ENCODE measurements at regions not wholly inside any gene's neighbourhood (a gene's known extent, or its start where the extent isn't known, plus 50 kb on each side); places are given as distances from the start of the nearest gene placed in this dataset.

DNA sequence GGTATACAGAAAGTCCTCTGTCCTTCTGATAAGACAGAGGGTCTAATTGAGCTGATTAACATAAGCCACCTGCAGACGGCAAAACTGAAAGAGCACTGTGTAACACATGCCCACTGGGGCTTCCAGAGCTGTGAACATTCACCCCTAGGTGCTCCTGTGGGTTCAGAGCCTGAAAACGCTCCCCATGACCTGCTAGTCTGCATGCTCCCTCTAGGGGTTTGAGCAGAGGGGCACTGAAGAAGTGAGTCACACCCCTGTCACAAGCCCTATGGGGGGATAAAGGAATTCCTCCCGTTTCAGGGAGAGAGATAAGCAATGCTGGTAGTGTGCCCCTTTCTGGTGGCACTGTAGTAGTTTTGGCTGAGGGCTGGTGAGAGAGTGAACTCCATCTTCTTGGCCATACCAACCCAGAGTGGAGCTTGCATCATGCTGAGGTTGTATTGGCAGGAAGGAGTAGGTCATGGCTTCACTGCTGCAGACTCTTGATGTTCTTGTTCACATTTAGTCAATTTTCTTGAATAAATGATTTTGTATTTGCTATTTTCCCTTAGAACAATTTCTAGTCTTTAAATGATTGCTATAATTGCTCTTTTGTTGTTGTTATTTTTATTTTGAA lies 637.5 kb upstream of the MAN1A1 start (continued):
- TF ChIP-seq CEBPG (CRISPR knock-in tag; IDR thresholded peaks at IDR 0.05) (no peak), CEBPG (tag; conservative IDR thresholded peaks at IDR 0.05 in 1 of 2, IDR thresholded peaks at IDR 0.05 in 1 of 2) (peak; percentile 11 to 17; a peak in 1 of 4 replicates)

DNA sequence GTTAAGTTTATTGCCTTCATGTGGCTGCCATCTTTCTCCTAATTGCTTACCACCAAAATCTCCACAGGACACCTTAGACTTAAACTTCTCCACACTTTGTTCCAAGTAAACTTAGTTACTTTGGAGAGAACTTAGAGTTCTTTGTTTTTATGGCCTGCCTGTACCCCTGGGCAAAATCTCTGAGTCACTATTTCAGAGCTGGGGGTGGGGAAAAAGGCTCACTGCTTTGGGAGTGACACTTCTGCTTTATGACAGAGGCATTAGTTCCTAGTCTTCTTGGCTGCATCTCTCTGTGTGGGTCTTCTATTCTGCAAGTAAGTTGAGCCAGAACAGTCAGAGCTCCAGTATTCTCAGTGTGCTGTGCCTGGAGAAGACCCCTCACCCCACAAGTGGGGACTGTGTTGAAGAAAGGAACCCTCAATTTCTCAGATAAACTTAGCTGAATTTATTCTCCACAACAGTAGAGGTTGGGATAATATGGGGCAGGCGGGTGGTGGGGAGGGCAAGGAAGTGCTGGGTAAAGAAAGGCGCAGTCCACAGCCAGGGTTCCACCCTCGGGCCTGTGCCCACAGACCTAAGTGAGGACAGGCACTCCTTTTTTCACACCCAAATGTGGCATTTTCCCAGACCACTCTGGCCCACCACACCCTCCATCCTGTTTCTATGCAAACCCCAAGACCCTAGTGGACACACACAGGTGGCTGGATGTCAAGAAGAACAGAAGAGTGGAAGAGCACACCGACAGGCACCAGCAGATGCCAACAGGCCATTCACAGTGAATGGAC lies 636.6 kb upstream of the MAN1A1 start:
- Histone ChIP-seq H3K79me2 (ENCODE audit: control insufficient read depth, insufficient read depth, low read length) (no peaks in the 10 kb centered on the region), H2AFZ (ENCODE audit: low read depth, low read length) (no peak overlapping the region), H3K4me3 (no peak overlapping the region), H4K20me1 (replicated peaks; ENCODE audit: control insufficient read depth, insufficient read depth, low read length) (no peaks in the 10 kb centered on the region), H3K9me1 (ENCODE audit: control insufficient read depth, insufficient read depth, low read length) (no peaks in the 10 kb centered on the region), H3K4me2 (ENCODE audit: insufficient read depth, low read length) (no peak overlapping the region), H3K9ac (ENCODE audit: insufficient read depth in 1 of 2, low read depth in 2 of 2, low read length in 2 of 2) (no peak overlapping the region), H3K27me3 (ENCODE audit: control insufficient read depth in 2 of 2, insufficient read depth in 2 of 2, low read length in 2 of 2) (no peaks in the 10 kb centered on the region), H3K36me3 (ENCODE audit: control insufficient read depth, insufficient read depth, low read length) (no peaks in the 10 kb centered on the region), H3K27ac (ENCODE audit: extremely low read depth, low read depth, low read length) (no peak overlapping the region), H3K9me3 (replicated peaks; ENCODE audit: control insufficient read depth, insufficient read depth, low read depth, low read length) (no peaks in the 10 kb centered on the region), H3K4me1 (replicated peaks in 1 of 2; ENCODE audit: control insufficient read depth in 2 of 2, insufficient read depth in 2 of 2, low read length in 2 of 2) (no peaks in the 10 kb centered on the region; a peak in 1 of 5 replicates)
- 11% methylated on average over 4 of the region's 4 CpGs for WGBS (ENCODE audit: insufficient coverage, low coverage, missing lambda C conversion rate)
- CTCF ChIA-PET (ENCODE audit: low intra/inter-chr PET ratio): no interaction called here
- TF ChIP-seq RUNX1 (IDR thresholded peaks at IDR 0.05; ENCODE audit: low read depth) (no peak), SRSF9 (IDR thresholded peaks at IDR 0.05; ENCODE audit: borderline replicate concordance, low read depth, low read length) (no peak), FOSL1 (tag; conservative IDR thresholded peaks at IDR 0.05) (0 out of 2 replicates have a peak, but pooled peaks have one; percentile 1), GTF2F1 (IDR thresholded peaks at IDR 0.05; ENCODE audit: low read depth, low read length) (no peak)
- no TSS peak for BruUV-seq (replicated peaks)
- FAIRE-seq: no peak
- POLR2A ChIA-PET: no interaction called here
- intact Hi-C loops (cut with micrococcal nuclease) (no loop called here), in situ Hi-C loops (cut with MboI) (no loop called here)
- DNase-seq (ENCODE audit: extremely low read depth in 1 of 4, low spot score in 3 of 4): peak in 1 of 4 experiments; percentile 13
- ATAC-seq: peak; percentile 61; the same call in 2 of the 3 replicates
